GM12878 (cell line): ENCODE measurements at regions not wholly inside any gene's neighbourhood (a gene's known extent, or its start where the extent isn't known, plus 50 kb on each side); places are given as distances from the start of the nearest gene placed in this dataset.

ENCODE experiments used
- ATAC-seq: fragments of 200-7000 bp; cut with Tn5 transposase; 3 replicates; pipeline ENCODE4 v1.9.1; 2020; ENCODE audit warnings: mild to moderate bottlenecking, moderate library complexity
- BruUV-seq: library from RNA; stranded (reverse); fragments of 400-500 nt; replicated peaks from 2 replicates; lab custom pipeline; 2021; lab: Mats Ljungman, UMichigan
- CTCF ChIA-PET: fragments of 300-600 bp; sonication (Branson Sonifier 250); formaldehyde crosslinking; extraction: SDS; loops from one replicate; lab custom pipeline; 2021; ENCODE audit warnings: inconsistent platforms; lab: Yijun Ruan, JAX
- POLR2A ChIA-PET: fragments of 350-600 bp; formaldehyde crosslinking; extraction: SDS; loops from one replicate; lab custom pipeline; 2021; ENCODE audit warnings: inconsistent platforms; lab: Charles Lee
- RAD21 ChIA-PET: fragments of 300-600 bp; sonication (Branson Sonifier 250); formaldehyde crosslinking; loops from one replicate; lab custom pipeline; 2023; ENCODE audit warnings: antibody characterized with exemption; ENCODE audit not compliant: unreplicated experiment; lab: Charles Lee
- SMC1A ChIA-PET: fragments of 300-600 bp; sonication (Branson Sonifier 250); formaldehyde crosslinking; loops from one replicate; lab custom pipeline; 2023; ENCODE audit not compliant: unreplicated experiment, uncharacterized antibody; lab: Charles Lee
- DNase-seq: peaks from one replicate; pipeline ENCODE4 v3.0.0-alpha.2; 2011; ENCODE audit warnings: low read depth, low spot score
- FAIRE-seq: peaks from 3 replicates; lab custom pipeline; 2011; peaks lifted over from hg19 to GRCh38; lab: Jason Lieb, UNC
- H2AFZ ChIP-seq: 2 replicates; pipeline ENCODE4 v1.6.0; 2011; ENCODE audit warnings: low read depth, low read length, control low read depth; ENCODE audit not compliant: control insufficient read depth
- H3K27ac ChIP-seq: 2 replicates; pipeline ENCODE4 v1.5.1; 2011; ENCODE audit warnings: control low read depth; ENCODE audit not compliant: control insufficient read depth, insufficient read depth
- H3K27me3 ChIP-seq, 2 experiments: replicated peaks in 1 of 2; 2 replicates each; pipeline versions ENCODE4 v1.6.0 to v1.6.1; 2011; ENCODE audit warnings: low read length in 1 of 2; ENCODE audit not compliant: control insufficient read depth in 2 of 2, insufficient read depth in 2 of 2
- H3K36me3 ChIP-seq, 2 experiments: 2 replicates each; pipeline ENCODE4 v1.5.1; 2011; ENCODE audit warnings: low read length in 1 of 2; ENCODE audit not compliant: control insufficient read depth in 2 of 2, insufficient read depth in 2 of 2
- H3K4me1 ChIP-seq: 2 replicates; pipeline ENCODE4 v1.6.1; 2011; ENCODE audit warnings: mild to moderate bottlenecking, low read length, moderate library complexity, mixed read lengths; ENCODE audit not compliant: control insufficient read depth, insufficient read depth
- H3K4me2 ChIP-seq: 2 replicates; pipeline ENCODE4 v1.6.0; 2011; ENCODE audit warnings: control low read depth; ENCODE audit not compliant: control insufficient read depth, insufficient read depth
- H3K4me3 ChIP-seq: fragments of 200-600 bp; sonication (generic); 2 replicates; pipeline ENCODE4 v1.5.1; 2016
- H3K79me2 ChIP-seq: 2 replicates; pipeline ENCODE4 v1.6.0; 2011; ENCODE audit warnings: low read length; ENCODE audit not compliant: control insufficient read depth, insufficient read depth
- H3K9ac ChIP-seq: 2 replicates; pipeline ENCODE4 v1.8.0; 2011; ENCODE audit warnings: low read length, control low read depth, mixed read lengths; ENCODE audit not compliant: control insufficient read depth, insufficient read depth
- H3K9me3 ChIP-seq: replicated peaks from 3 replicates; pipeline ENCODE4 v1.5.1; 2011; ENCODE audit warnings: mild to moderate bottlenecking, low read length; ENCODE audit not compliant: control insufficient read depth, insufficient read depth
- H4K20me1 ChIP-seq: 2 replicates; pipeline ENCODE4 v1.6.0; 2011; ENCODE audit not compliant: control insufficient read depth, insufficient read depth
- ASH2L ChIP-seq: fragments of 300-600, 200-600 bp; sonication (generic); IDR thresholded peaks from 2 replicates; pipeline ENCODE4 v1.6.1; 2017; ENCODE audit warnings: low read depth, mild to moderate bottlenecking, borderline replicate concordance
- CREM ChIP-seq: IDR thresholded peaks from 2 replicates; pipeline ENCODE4 v1.6.1; 2014; ENCODE audit warnings: antibody characterized with exemption, low read depth
- FOXK2 ChIP-seq: fragments of 450-650 bp; IDR thresholded peaks from 2 replicates; pipeline ENCODE4 v1.6.1; 2017; ENCODE audit warnings: mild to moderate bottlenecking, moderate library complexity
- GABPA ChIP-seq: IDR thresholded peaks from 2 replicates; pipeline ENCODE4 v1.6.1; 2014; ENCODE audit warnings: antibody characterized with exemption, low read depth, mild to moderate bottlenecking, inconsistent platforms
- PML ChIP-seq: IDR thresholded peaks from 2 replicates; pipeline ENCODE4 v1.6.1; 2012; ENCODE audit warnings: low read length, inconsistent platforms
- RBBP5 ChIP-seq: fragments of 200-600 bp; sonication (generic); conservative IDR thresholded peaks from 2 replicates; pipeline ENCODE4 v1.6.1; 2016
- WGBS: methylation state at CpG from one replicate; pipeline ENCODE4 v1.1.6; 2016; ENCODE audit warnings: low lambda C conversion rate; ENCODE audit not compliant: insufficient replicate concordance, insufficient coverage; ENCODE audit errors: missing lambda C conversion rate; 5-methylcytosine and 5-hydroxymethylcytosine counted together
- in situ Hi-C: fragments of 300-500 bp; cut with MboI; formaldehyde crosslinking; loops from 9 replicates; pipeline ENCODE4 v1.14.3; 2018; ENCODE audit warnings: mixed read lengths
- intact Hi-C: fragments of 100-400 bp; cut with micrococcal nuclease; formaldehyde crosslinking; loops from one replicate; pipeline ENCODE4 v1.14.2; 2022; ENCODE audit not compliant: unreplicated experiment
- TF ChIP-seq, protein P1 (sequence below): IDR thresholded peaks from 2 replicates; pipeline ENCODE4 v1.6.1; 2012; ENCODE audit warnings: mild to moderate bottlenecking, low read depth, low read length
- TF ChIP-seq, protein P2 (sequence below): fragments of 450-650 bp; IDR thresholded peaks from 2 replicates; pipeline ENCODE4 v1.6.1; 2017; ENCODE audit warnings: borderline replicate concordance
- TF ChIP-seq, protein P3 (sequence below): IDR thresholded peaks from 2 replicates; pipeline ENCODE4 v1.6.1; 2012; ENCODE audit warnings: improper control_type of control experiment, low read depth, low read length; ENCODE audit not compliant: insufficient replicate concordance
- TF ChIP-seq, protein P4 (sequence below): IDR thresholded peaks from 2 replicates; pipeline ENCODE4 v1.6.1; 2012; ENCODE audit warnings: low read depth, low read length, improper control_type of control experiment

DNA sequence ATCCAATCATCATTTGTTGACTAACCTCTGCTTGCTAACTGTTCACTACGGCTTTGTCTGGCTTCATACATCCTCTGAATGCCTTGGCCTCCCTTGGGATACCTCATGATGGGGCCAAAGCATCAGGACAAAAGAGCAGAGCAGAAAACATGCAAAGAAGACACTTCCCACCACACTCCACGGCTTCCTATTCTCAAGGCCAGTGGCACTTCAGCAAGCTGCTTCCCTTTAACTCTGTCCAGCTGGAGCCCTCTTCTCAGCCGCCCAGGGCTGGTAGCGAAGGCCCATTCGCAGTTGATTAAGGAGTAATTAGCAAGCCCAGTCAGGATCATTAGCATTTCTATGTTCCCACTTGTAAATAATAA is 224.3 kb upstream of the FGGY start:
- BruUV-seq = no TSS peak
- ChIA-PET CTCF (interaction anchor here (0.9 kb wide), 1 partner anchor 173 kb away, joined by 3 read pairs; no protein-coding TSS in a partner anchor), POLR2A (no interaction called here), RAD21 (no interaction called here), SMC1A (interaction anchor here (0.7 to 2.3 kb wide), 6 partner anchors 8 to 500 kb away, joined by 3 to 10 read pairs (median 3); no protein-coding TSS in a partner anchor)
- no peak for ATAC-seq
- peak overlapping the region; percentile 33 for H2AFZ ChIP-seq
- H3K79me2 ChIP-seq = no peaks in the 10 kb centered on the region
- H3K9me3 ChIP-seq = no peaks in the 10 kb centered on the region
- peak; percentile 54 for FAIRE-seq
- intact Hi-C loops (no loop called here), in situ Hi-C loops (no loop called here)
- TF ChIP-seq, protein P1, sequence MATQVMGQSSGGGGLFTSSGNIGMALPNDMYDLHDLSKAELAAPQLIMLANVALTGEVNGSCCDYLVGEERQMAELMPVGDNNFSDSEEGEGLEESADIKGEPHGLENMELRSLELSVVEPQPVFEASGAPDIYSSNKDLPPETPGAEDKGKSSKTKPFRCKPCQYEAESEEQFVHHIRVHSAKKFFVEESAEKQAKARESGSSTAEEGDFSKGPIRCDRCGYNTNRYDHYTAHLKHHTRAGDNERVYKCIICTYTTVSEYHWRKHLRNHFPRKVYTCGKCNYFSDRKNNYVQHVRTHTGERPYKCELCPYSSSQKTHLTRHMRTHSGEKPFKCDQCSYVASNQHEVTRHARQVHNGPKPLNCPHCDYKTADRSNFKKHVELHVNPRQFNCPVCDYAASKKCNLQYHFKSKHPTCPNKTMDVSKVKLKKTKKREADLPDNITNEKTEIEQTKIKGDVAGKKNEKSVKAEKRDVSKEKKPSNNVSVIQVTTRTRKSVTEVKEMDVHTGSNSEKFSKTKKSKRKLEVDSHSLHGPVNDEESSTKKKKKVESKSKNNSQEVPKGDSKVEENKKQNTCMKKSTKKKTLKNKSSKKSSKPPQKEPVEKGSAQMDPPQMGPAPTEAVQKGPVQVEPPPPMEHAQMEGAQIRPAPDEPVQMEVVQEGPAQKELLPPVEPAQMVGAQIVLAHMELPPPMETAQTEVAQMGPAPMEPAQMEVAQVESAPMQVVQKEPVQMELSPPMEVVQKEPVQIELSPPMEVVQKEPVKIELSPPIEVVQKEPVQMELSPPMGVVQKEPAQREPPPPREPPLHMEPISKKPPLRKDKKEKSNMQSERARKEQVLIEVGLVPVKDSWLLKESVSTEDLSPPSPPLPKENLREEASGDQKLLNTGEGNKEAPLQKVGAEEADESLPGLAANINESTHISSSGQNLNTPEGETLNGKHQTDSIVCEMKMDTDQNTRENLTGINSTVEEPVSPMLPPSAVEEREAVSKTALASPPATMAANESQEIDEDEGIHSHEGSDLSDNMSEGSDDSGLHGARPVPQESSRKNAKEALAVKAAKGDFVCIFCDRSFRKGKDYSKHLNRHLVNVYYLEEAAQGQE = no peak
- TF ChIP-seq, protein P2, sequence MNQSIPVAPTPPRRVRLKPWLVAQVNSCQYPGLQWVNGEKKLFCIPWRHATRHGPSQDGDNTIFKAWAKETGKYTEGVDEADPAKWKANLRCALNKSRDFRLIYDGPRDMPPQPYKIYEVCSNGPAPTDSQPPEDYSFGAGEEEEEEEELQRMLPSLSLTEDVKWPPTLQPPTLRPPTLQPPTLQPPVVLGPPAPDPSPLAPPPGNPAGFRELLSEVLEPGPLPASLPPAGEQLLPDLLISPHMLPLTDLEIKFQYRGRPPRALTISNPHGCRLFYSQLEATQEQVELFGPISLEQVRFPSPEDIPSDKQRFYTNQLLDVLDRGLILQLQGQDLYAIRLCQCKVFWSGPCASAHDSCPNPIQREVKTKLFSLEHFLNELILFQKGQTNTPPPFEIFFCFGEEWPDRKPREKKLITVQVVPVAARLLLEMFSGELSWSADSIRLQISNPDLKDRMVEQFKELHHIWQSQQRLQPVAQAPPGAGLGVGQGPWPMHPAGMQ = no peak
- TF ChIP-seq ASH2L = no peak
- TF ChIP-seq, protein P3, sequence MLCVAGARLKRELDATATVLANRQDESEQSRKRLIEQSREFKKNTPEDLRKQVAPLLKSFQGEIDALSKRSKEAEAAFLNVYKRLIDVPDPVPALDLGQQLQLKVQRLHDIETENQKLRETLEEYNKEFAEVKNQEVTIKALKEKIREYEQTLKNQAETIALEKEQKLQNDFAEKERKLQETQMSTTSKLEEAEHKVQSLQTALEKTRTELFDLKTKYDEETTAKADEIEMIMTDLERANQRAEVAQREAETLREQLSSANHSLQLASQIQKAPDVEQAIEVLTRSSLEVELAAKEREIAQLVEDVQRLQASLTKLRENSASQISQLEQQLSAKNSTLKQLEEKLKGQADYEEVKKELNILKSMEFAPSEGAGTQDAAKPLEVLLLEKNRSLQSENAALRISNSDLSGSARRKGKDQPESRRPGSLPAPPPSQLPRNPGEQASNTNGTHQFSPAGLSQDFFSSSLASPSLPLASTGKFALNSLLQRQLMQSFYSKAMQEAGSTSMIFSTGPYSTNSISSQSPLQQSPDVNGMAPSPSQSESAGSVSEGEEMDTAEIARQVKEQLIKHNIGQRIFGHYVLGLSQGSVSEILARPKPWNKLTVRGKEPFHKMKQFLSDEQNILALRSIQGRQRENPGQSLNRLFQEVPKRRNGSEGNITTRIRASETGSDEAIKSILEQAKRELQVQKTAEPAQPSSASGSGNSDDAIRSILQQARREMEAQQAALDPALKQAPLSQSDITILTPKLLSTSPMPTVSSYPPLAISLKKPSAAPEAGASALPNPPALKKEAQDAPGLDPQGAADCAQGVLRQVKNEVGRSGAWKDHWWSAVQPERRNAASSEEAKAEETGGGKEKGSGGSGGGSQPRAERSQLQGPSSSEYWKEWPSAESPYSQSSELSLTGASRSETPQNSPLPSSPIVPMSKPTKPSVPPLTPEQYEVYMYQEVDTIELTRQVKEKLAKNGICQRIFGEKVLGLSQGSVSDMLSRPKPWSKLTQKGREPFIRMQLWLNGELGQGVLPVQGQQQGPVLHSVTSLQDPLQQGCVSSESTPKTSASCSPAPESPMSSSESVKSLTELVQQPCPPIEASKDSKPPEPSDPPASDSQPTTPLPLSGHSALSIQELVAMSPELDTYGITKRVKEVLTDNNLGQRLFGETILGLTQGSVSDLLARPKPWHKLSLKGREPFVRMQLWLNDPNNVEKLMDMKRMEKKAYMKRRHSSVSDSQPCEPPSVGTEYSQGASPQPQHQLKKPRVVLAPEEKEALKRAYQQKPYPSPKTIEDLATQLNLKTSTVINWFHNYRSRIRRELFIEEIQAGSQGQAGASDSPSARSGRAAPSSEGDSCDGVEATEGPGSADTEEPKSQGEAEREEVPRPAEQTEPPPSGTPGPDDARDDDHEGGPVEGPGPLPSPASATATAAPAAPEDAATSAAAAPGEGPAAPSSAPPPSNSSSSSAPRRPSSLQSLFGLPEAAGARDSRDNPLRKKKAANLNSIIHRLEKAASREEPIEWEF = no peak
- no peak for TF ChIP-seq CREM
- no peak for TF ChIP-seq FOXK2
- no peak for TF ChIP-seq RBBP5
- no peak for TF ChIP-seq PML
- TF ChIP-seq, protein P4, sequence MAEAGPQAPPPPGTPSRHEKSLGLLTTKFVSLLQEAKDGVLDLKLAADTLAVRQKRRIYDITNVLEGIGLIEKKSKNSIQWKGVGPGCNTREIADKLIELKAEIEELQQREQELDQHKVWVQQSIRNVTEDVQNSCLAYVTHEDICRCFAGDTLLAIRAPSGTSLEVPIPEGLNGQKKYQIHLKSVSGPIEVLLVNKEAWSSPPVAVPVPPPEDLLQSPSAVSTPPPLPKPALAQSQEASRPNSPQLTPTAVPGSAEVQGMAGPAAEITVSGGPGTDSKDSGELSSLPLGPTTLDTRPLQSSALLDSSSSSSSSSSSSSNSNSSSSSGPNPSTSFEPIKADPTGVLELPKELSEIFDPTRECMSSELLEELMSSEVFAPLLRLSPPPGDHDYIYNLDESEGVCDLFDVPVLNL = no peak
- no peak for TF ChIP-seq GABPA
- H3K4me2 ChIP-seq = no peak overlapping the region
- no peak overlapping the region for H3K4me3 ChIP-seq
- peaks cover 14% of the 10 kb centered on the region for H3K4me1 ChIP-seq
- H3K27me3 ChIP-seq = no peaks in the 10 kb centered on the region
- H3K36me3 ChIP-seq = no peaks in the 10 kb centered on the region
- WGBS = 60% methylated on average over 5 of the region's 5 CpGs
- no peak overlapping the region for H3K27ac ChIP-seq
- no peaks in the 10 kb centered on the region for H4K20me1 ChIP-seq
- no peak overlapping the region for H3K9ac ChIP-seq
- DNase-seq = no peak
